ENCODE measurements at regions not wholly inside any gene's neighbourhood (a gene's known extent, or its start where the extent isn't known, plus 50 kb on each side); places are given as distances from the start of the nearest gene placed in this dataset.

DNA sequence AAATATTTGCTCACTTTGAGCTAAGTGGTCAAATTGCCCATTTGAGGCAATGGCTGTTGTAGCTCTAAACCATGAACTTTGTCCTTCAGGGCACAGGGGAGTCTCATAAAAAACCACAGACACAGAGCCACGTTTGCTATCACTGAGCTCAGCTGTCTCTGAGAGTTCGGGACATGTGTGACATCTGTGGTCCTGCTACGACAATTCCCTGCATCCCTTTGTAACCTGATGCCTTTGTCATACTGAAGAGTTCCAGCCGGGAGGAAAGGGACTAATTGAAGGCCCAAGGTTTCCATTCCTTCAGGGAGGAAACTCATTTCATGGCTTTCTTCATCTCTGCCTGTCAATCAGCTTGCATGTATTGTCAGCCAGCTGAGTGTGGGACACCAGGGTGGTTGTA is 599.4 kb upstream of the CDH5 start:
- Mint-ChIP-seq H3K27ac (no peak overlapping the region), H3K27me3 (ENCODE audit: low read depth, poor library complexity) (peaks cover 2% of the 10 kb centered on the region), H3K36me3 (ENCODE audit: low read depth) (peaks cover 15% of the 10 kb centered on the region), H3K4me1 (peaks cover 50% of the 10 kb centered on the region), H3K4me3 (no peak overlapping the region), H3K9me3 (peaks cover 30% of the 10 kb centered on the region)
- DNase-seq, result peak; percentile 21
- TF ChIP-seq CTCF (IDR thresholded peaks at IDR 0.05), result no peak

DNA sequence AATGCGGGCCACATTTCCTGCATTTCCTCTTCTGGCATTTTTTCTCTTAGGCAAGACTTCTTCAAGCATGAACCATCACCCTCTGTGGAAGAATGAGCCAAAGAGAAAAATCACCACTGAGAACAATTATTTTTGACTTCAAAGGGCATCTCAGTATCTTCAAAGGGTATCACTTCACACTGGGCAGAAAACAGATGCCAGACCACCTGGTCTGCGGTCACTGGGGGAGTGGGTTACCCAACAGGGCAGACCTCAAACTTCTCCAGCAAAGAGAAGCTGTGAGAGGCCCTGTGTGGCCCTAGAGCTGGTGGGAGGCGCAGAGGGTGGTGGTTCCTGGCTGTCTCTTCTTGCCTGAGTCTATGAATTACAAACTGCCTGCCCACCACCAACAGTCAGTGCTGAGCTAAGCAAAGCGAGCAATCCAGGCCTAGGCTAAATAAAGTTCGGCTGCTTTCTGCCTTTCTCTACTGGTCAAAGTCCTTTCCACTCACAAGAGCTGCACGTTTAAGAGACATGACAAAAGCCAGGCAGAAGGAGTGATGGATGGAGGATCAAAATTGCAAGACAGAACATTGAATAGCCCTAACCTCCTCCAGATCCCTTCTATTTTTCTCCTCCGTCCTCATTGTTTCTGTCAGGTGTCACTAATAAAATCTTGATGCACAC is 602.7 kb upstream of the CDH5 start:
- H3K9me3 Mint-ChIP-seq, result peaks cover 2% of the 10 kb centered on the region

GRCh38 chr16:65760874-65761273 is 605.6 kb upstream of the CDH5 start:
- Mint-ChIP-seq H3K4me3 (no peak overlapping the region), H3K27me3 (ENCODE audit: low read depth, poor library complexity) (peaks cover 3% of the 10 kb centered on the region), H3K36me3 (ENCODE audit: low read depth) (no peaks in the 10 kb centered on the region), H3K4me1 (peaks cover 37% of the 10 kb centered on the region), H3K9me3 (no peaks in the 10 kb centered on the region), H3K27ac (no peak overlapping the region)
- no peak for TF ChIP-seq CTCF (IDR thresholded peaks at IDR 0.05)
- no peak for DNase-seq

More for the DNA sequence above, 602.7 kb upstream of the CDH5 start:
- H3K27ac Mint-ChIP-seq, result no peak overlapping the region
- DNase-seq, result no peak
- TF ChIP-seq CTCF (IDR thresholded peaks at IDR 0.05), result no peak
- H3K27me3 Mint-ChIP-seq (ENCODE audit: low read depth, poor library complexity), result peaks cover 6% of the 10 kb centered on the region
- no peak overlapping the region for H3K4me3 Mint-ChIP-seq
- H3K4me1 Mint-ChIP-seq, result peaks cover 52% of the 10 kb centered on the region
- no peaks in the 10 kb centered on the region for H3K36me3 Mint-ChIP-seq (ENCODE audit: low read depth)

DNA sequence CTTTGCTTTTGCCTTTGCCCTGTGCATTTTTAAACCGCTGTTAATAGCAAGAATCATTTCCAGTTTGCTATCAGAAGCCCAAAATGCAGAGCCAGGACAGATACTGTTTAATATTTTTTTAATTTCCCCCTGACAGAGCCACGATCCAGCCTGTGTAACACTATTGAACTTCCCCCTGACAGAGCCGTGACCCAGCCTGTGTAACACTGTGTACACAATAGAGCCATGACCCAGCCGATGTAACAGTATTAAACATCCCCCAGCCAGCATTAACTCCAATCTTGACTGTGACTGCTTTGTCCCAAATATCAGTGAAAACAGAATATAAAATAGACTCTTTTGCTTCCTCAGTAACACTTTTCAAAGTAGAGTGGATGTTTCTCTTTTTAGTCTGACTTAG is 607.9 kb upstream of the CDH5 start:
- Mint-ChIP-seq H3K4me3 (no peak overlapping the region), H3K9me3 (no peaks in the 10 kb centered on the region), H3K36me3 (ENCODE audit: low read depth) (no peaks in the 10 kb centered on the region), H3K27ac (no peak overlapping the region), H3K4me1 (peaks cover 27% of the 10 kb centered on the region), H3K27me3 (ENCODE audit: low read depth, poor library complexity) (peaks cover 8% of the 10 kb centered on the region)
- no peak for TF ChIP-seq CTCF (IDR thresholded peaks at IDR 0.05)
- no peak for DNase-seq

GRCh38 chr16:65757064-65757463 is 609.4 kb upstream of the CDH5 start:
- no peak for TF ChIP-seq CTCF (IDR thresholded peaks at IDR 0.05)
- H3K9me3 Mint-ChIP-seq, result no peaks in the 10 kb centered on the region
- no peak overlapping the region for H3K27ac Mint-ChIP-seq
- H3K4me3 Mint-ChIP-seq, result no peak overlapping the region
- DNase-seq, result no peak
- peaks cover 8% of the 10 kb centered on the region for H3K27me3 Mint-ChIP-seq (ENCODE audit: low read depth, poor library complexity)
- peaks cover 18% of the 10 kb centered on the region for H3K4me1 Mint-ChIP-seq
- H3K36me3 Mint-ChIP-seq (ENCODE audit: low read depth), result no peaks in the 10 kb centered on the region

DNA sequence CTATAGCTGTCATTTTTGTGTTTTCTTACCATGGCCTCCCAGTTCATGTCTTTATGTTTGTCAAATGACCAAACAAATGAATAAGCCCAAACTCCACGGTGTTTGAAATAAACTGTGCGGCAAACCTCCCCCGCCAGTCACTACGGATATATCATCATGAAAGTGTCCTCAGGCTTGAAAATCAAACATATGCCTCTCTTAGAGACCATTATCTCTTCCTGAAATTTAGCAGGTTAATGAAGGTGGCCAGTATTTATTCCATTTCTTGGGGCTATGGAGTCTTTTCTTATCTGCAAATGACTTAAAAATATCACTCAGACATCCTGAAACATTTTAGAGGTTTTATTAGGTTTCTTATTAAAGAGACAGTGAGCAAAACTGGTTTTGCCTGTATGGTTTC is 610.3 kb upstream of the CDH5 start:
- no peak overlapping the region for H3K4me3 Mint-ChIP-seq
- H3K9me3 Mint-ChIP-seq, result no peaks in the 10 kb centered on the region
- H3K36me3 Mint-ChIP-seq (ENCODE audit: low read depth), result no peaks in the 10 kb centered on the region
- H3K27me3 Mint-ChIP-seq (ENCODE audit: low read depth, poor library complexity), result peaks cover 8% of the 10 kb centered on the region
- peak overlapping the region; percentile 14 for H3K27ac Mint-ChIP-seq
- TF ChIP-seq CTCF (IDR thresholded peaks at IDR 0.05), result no peak
- no peak for DNase-seq
- peaks cover 23% of the 10 kb centered on the region for H3K4me1 Mint-ChIP-seq
